ENCODE measurements at regions not wholly inside any gene's neighbourhood (a gene's known extent, or its start where the extent isn't known, plus 50 kb on each side); places are given as distances from the start of the nearest gene placed in this dataset.

DNA sequence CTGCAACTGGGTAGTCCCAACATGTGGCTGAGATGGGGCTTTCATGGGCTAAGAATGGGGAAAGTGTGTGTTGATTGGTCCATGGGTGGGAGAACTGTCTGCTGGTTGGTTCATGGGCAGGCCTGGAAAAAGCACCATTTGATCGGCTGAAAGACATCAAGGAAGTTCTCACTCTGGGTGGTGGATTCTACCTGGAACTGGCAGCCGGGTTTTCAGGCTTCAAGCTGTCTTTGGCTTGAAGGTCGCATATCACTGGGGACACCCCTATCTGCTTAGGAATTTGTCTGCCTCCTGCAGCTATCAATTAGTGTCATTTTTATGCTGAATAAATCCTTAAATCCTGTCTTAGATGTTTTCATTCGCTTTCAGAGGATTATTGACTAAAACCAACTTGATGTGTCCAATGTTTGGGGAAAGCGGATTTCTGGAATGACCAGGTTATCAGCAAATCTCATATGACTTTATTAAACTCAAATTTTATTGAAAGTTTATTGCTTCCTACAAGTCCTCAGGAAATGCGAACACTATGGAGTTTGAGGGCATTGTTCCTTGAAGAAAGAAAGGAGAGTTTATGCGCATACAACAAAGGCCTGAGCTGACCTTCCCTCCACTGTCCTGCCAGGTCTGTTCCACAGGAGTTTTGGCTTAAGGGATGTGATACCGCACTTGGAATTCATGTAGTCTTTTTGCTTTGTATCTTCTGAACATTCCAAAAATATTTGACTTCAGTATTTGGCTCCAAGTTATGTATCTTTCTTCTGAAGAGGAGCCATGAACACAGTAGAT lies 451.1 kb downstream of the TUSC1 start:
- no peak for DNase-seq (ENCODE audit: low spot score)
- TF ChIP-seq ZFP82 (CRISPR knock-in tag; IDR thresholded peaks at IDR 0.05; ENCODE audit: borderline replicate concordance), result no peak
- no peak for TF ChIP-seq ZNF556 (CRISPR knock-in tag; IDR thresholded peaks at IDR 0.05; ENCODE audit: borderline replicate concordance)
- no peak for TF ChIP-seq NBN (conservative IDR thresholded peaks at IDR 0.05)
- Histone ChIP-seq H3K27me3 (ENCODE audit: control insufficient read depth in 1 of 2, insufficient read depth in 2 of 2, low read length in 2 of 2) (no peaks in the 10 kb centered on the region), H3K36me3 (replicated peaks in 1 of 2; ENCODE audit: control insufficient read depth in 1 of 2, insufficient read depth in 2 of 2, low read length in 2 of 2) (no peaks in the 10 kb centered on the region), H3K4me1 (ENCODE audit: insufficient read depth, low read length) (no peaks in the 10 kb centered on the region), H2AFZ (ENCODE audit: low read length) (no peak overlapping the region), H3K27ac (ENCODE audit: extremely low read length, insufficient read depth, low read length) (no peak overlapping the region), H3K4me2 (ENCODE audit: low read depth, low read length) (no peak overlapping the region), H3K9me3 (ENCODE audit: low read length) (peaks cover 20% of the 10 kb centered on the region), H3K9ac (ENCODE audit: insufficient read depth, low read depth, low read length) (no peak overlapping the region), H4K20me1 (ENCODE audit: insufficient read depth, low read length) (no peaks in the 10 kb centered on the region), H3K4me3 (replicated peaks in 1 of 3; ENCODE audit: insufficient read depth in 1 of 3, low read depth in 2 of 3, low read length in 3 of 3) (no peak overlapping the region), H3K79me2 (ENCODE audit: insufficient read depth, low read length) (no peaks in the 10 kb centered on the region)
- POLR2A ChIA-PET, result no interaction called here
- intact Hi-C loops (cut with micrococcal nuclease; ENCODE audit: unreplicated experiment) (no loop called here), in situ Hi-C loops (cut with HindIII; ENCODE audit: extremely low pct_ligation_motif_present, low pct_unique_long_range_greater_than_20kb) (no loop called here)
- WGBS (ENCODE audit: low lambda C conversion rate), result 40% methylated on average over 7 of the region's 8 CpGs
- no peak for ATAC-seq
- no peak for FAIRE-seq
- CTCF ChIA-PET (ENCODE audit: low intra/inter-chr PET ratio, low total read pairs), result no interaction called here
- BruUV-seq (replicated peaks), result no TSS peak

DNA sequence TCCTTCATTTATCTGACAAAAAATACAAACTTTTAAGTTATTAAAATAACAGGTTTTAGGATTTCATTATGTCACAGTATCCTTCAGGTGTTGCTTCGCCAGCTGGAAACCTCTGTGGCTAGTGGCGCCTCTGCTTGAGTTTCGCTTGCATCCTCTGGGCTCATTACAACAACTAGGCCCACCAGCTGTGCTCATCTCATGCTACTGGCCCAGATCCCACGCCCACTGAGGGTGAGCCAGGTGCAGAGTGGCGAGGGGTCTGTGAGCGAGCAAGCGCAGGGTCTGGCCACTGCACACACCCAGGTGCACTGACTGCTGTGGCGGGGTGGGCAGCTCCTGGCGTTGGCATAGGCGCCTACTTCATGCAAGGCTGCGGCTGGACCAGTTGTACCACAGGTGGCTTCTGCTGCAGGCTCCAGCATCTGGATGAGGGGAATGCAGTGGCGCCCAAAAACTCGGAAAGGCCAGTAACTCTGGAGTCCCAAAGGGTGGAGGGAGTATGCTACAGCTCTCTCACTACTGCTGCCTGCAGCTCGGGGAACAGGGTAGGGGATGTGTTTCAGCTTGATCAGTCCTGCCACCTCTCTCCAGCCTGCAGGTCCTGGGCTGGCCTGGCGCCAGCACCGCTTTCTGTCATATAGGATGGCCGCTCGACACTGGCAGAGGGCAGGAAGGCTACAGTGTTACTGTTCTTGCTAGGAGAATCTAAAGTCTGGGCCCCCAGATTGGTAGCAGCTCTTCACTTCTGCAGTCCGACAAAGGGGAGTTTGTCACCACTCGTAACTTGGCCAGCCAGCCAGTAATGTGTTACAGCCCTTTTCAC lies 452.1 kb downstream of the TUSC1 start:
- no TSS peak for BruUV-seq (replicated peaks)
- H3K4me2 ChIP-seq (ENCODE audit: low read depth, low read length), result no peak overlapping the region
- CTCF ChIA-PET (ENCODE audit: low intra/inter-chr PET ratio, low total read pairs), result no interaction called here
- TF ChIP-seq ZNF644 (CRISPR knock-in tag; IDR thresholded peaks at IDR 0.05; ENCODE audit: low read depth) (no peak), CEBPG (CRISPR knock-in tag; IDR thresholded peaks at IDR 0.05) (no peak), HNRNPK (IDR thresholded peaks at IDR 0.05; ENCODE audit: low read depth, low read length, poor library complexity, severe bottlenecking) (no peak), NFE2L1 (CRISPR knock-in tag; IDR thresholded peaks at IDR 0.05; ENCODE audit: borderline replicate concordance) (no peak), ZNF839 (CRISPR knock-in tag; IDR thresholded peaks at IDR 0.05; ENCODE audit: borderline replicate concordance) (no peak), RBAK (CRISPR knock-in tag; IDR thresholded peaks at IDR 0.05) (no peak), TARDBP (CRISPR knock-in tag; IDR thresholded peaks at IDR 0.05) (no peak), ZNF788 (CRISPR knock-in tag; IDR thresholded peaks at IDR 0.05; ENCODE audit: borderline replicate concordance) (no peak), IRF2 (CRISPR knock-in tag; IDR thresholded peaks at IDR 0.05) (no peak), TFE3 (CRISPR knock-in tag; IDR thresholded peaks at IDR 0.05) (no peak), MAFG (CRISPR knock-in tag; IDR thresholded peaks at IDR 0.05) (no peak), ZNF263 (CRISPR knock-in tag; IDR thresholded peaks at IDR 0.05) (no peak), ZBTB33 (CRISPR knock-in tag; IDR thresholded peaks at IDR 0.05) (no peak)

More for the DNA sequence above, 452.1 kb downstream of the TUSC1 start:
- Histone ChIP-seq H3K9ac (ENCODE audit: insufficient read depth, low read depth, low read length) (no peak overlapping the region), H3K36me3 (replicated peaks in 1 of 2; ENCODE audit: control insufficient read depth in 1 of 2, insufficient read depth in 2 of 2, low read length in 2 of 2) (no peaks in the 10 kb centered on the region), H3K9me3 (ENCODE audit: low read length) (peaks cover 17% of the 10 kb centered on the region), H3K79me2 (ENCODE audit: insufficient read depth, low read length) (no peaks in the 10 kb centered on the region), H2AFZ (ENCODE audit: low read length) (no peak overlapping the region), H4K20me1 (ENCODE audit: insufficient read depth, low read length) (no peaks in the 10 kb centered on the region), H3K27me3 (ENCODE audit: control insufficient read depth in 1 of 2, insufficient read depth in 2 of 2, low read length in 2 of 2) (no peaks in the 10 kb centered on the region), H3K27ac (ENCODE audit: extremely low read length, insufficient read depth, low read length) (no peak overlapping the region), H3K4me1 (ENCODE audit: insufficient read depth, low read length) (no peaks in the 10 kb centered on the region), H3K4me3 (replicated peaks in 1 of 3; ENCODE audit: insufficient read depth in 1 of 3, low read depth in 2 of 3, low read length in 3 of 3) (no peak overlapping the region)
- no peak for DNase-seq (ENCODE audit: low spot score)
- no peak for ATAC-seq
- intact Hi-C loops (cut with micrococcal nuclease; ENCODE audit: unreplicated experiment), result no loop called here
- 36% methylated on average over 6 of the region's 20 CpGs for WGBS (ENCODE audit: low lambda C conversion rate)
- POLR2A ChIA-PET, result no interaction called here
- FAIRE-seq, result no peak
- in situ Hi-C loops (cut with HindIII; ENCODE audit: extremely low pct_ligation_motif_present, low pct_unique_long_range_greater_than_20kb), result no loop called here

All from HepG2 (cell line).